Esophagus muscularis mucosa (tissue), 4 donors: ENCODE measurements at regions not wholly inside any gene's neighbourhood (a gene's known extent, or its start where the extent isn't known, plus 50 kb on each side); places are given as distances from the start of the nearest gene placed in this dataset.
"Not testable (repeated sequence)": the region's sequence is repeated elsewhere in the genome, so short reads cannot be mapped to it uniquely, and the experiment has no call there.

Source experiments
- DNase-seq: peaks from one replicate; pipeline ENCODE4 v3.0.0-alpha.2; 2017; ENCODE audit errors: extremely low spot score
- H3K27ac ChIP-seq, 4 donors: fragments of 200-600 bp; sonication (generic); replicated peaks in 1 of 4; 1 replicate in 3 of 4; 2 replicates in 1 of 4; pipeline ENCODE4 v1.5.1; 2016 to 2019; ENCODE audit warnings: mild to moderate bottlenecking in 1 of 4
- H3K27me3 ChIP-seq, 4 donors: fragments of 200-600 bp; sonication (generic); one replicate each; pipeline versions ENCODE4 v1.5.1 to v1.6.0; 2016 to 2019
- H3K36me3 ChIP-seq, 4 donors: fragments of 200-600 bp; sonication (generic); one replicate each; pipeline ENCODE4 v1.5.1; 2016 to 2019
- H3K4me1 ChIP-seq, 4 donors: fragments of 200-600 bp; sonication (generic); one replicate each; pipeline ENCODE4 v1.5.1; 2016 to 2019
- H3K4me3 ChIP-seq, 4 donors: fragments of 200-600 bp; sonication (generic); 1 replicate in 2 of 4; 2 replicates in 2 of 4; pipeline ENCODE4 v1.5.1; 2016 to 2019; ENCODE audit warnings: mild to moderate bottlenecking in 4 of 4, moderate library complexity in 1 of 4
- H3K9me3 ChIP-seq, 4 donors: fragments of 200-600 bp; sonication (generic); 1 replicate in 3 of 4; 2 replicates in 1 of 4; pipeline ENCODE4 v1.5.1; 2016 to 2019
- CTCF ChIP-seq, 3 experiments: fragments of 200-600 bp in 2 of 3; fragments of 450-650 bp in 1 of 3; sonication (generic) in 2 of 3; IDR thresholded peaks; one replicate each; pipeline ENCODE4 v1.5.1; 2017 to 2019; ENCODE audit warnings: antibody characterized with exemption in 3 of 3, mild to moderate bottlenecking in 2 of 3, moderate library complexity in 1 of 3
- EP300 ChIP-seq: sonication (generic); formaldehyde crosslinking; IDR thresholded peaks from one replicate; pipeline ENCODE4 v1.6.1; 2017; ENCODE audit warnings: antibody characterized with exemption
- POLR2A ChIP-seq: fragments of 450-650 bp; IDR thresholded peaks from one replicate; pipeline ENCODE4 v1.6.1; 2017; ENCODE audit warnings: antibody characterized with exemption, moderate library complexity, mild to moderate bottlenecking, low read depth
- POLR2AphosphoS5 ChIP-seq, 2 donors: sonication (generic); formaldehyde crosslinking; IDR thresholded peaks; one replicate each; pipeline ENCODE4 v1.6.1; 2017; ENCODE audit warnings: antibody characterized with exemption in 2 of 2
- WGBS: methylation state at CpG from one replicate; pipeline ENCODE4 v1.1.5; 2018; 5-methylcytosine and 5-hydroxymethylcytosine counted together
- intact Hi-C: fragments of 100-400 bp; cut with DNase I; formaldehyde crosslinking; loops from one replicate; pipeline ENCODE4 v1.15.1; 2023

- Histone ChIP-seq H3K27me3 (no peaks in the 10 kb centered on the region), H3K4me3 (no peak overlapping the region), H3K4me1 (peaks cover 0 to 16% (median 0%) of the 10 kb centered on the region in 4 donors), H3K9me3 (no peaks in the 10 kb centered on the region), H3K36me3 (no peaks in the 10 kb centered on the region), H3K27ac (no peak overlapping the region)
- TF ChIP-seq EP300: no peak
- TF ChIP-seq POLR2A: no peak
- no peak for TF ChIP-seq CTCF (IDR thresholded peaks at IDR 0.05)
- TF ChIP-seq POLR2AphosphoS5 (IDR thresholded peaks at IDR 0.05): no peak
- no peak for DNase-seq
- intact Hi-C loops: no loop called here
These were observed 131.7 kb upstream of the INTU start for GRCh38 chr4:127501103-127501502.

GRCh38 chr4:127503111-127503510 is 129.6 kb upstream of the INTU start:
- no peak overlapping the region for H3K4me3 ChIP-seq
- peaks cover 0 to 16% (median 0%) of the 10 kb centered on the region in 4 donors for H3K4me1 ChIP-seq
- WGBS: 76% methylated on average over 2 of the region's 2 CpGs
- DNase-seq: no peak
- H3K27ac ChIP-seq: no peak overlapping the region
- intact Hi-C loops: no loop called here
- no peaks in the 10 kb centered on the region for H3K9me3 ChIP-seq
- TF ChIP-seq CTCF (IDR thresholded peaks at IDR 0.05) (no peak), POLR2AphosphoS5 (IDR thresholded peaks at IDR 0.05) (no peak), EP300 (no peak), POLR2A (no peak)
- H3K27me3 ChIP-seq: no peaks in the 10 kb centered on the region
- H3K36me3 ChIP-seq: no peaks in the 10 kb centered on the region

GRCh38 chr4:127505203-127505602 is 127.6 kb upstream of the INTU start:
- intact Hi-C loops: no loop called here
- no peaks in the 10 kb centered on the region for H3K9me3 ChIP-seq
- H3K27me3 ChIP-seq: no peaks in the 10 kb centered on the region
- no peak overlapping the region for H3K27ac ChIP-seq
- WGBS: 13% methylated on average over 1 of the region's 1 CpG
- peaks cover 0 to 16% (median 0%) of the 10 kb centered on the region in 4 donors for H3K4me1 ChIP-seq
- H3K36me3 ChIP-seq: no peaks in the 10 kb centered on the region
- DNase-seq: no peak
- TF ChIP-seq CTCF (IDR thresholded peaks at IDR 0.05) (no peak), EP300 (no peak), POLR2A (no peak), POLR2AphosphoS5 (IDR thresholded peaks at IDR 0.05) (no peak)
- no peak overlapping the region for H3K4me3 ChIP-seq

- H3K36me3 ChIP-seq: no peaks in the 10 kb centered on the region
- TF ChIP-seq EP300: no peak
- no peak for TF ChIP-seq POLR2A
- TF ChIP-seq POLR2AphosphoS5 (IDR thresholded peaks at IDR 0.05): no peak
- no peak for TF ChIP-seq CTCF (IDR thresholded peaks at IDR 0.05)
- no peak overlapping the region for H3K4me3 ChIP-seq
- intact Hi-C loops: no loop called here
- 62% methylated on average over 1 of the region's 1 CpG for WGBS
- H3K27me3 ChIP-seq: no peaks in the 10 kb centered on the region
- H3K4me1 ChIP-seq: peaks cover 0 to 9% (median 0%) of the 10 kb centered on the region in 4 donors
- DNase-seq: no peak
- H3K27ac ChIP-seq: no peak overlapping the region
- H3K9me3 ChIP-seq: no peaks in the 10 kb centered on the region
These were observed 126.5 kb upstream of the INTU start for GRCh38 chr4:127506283-127506682.

GRCh38 chr4:127509155-127509554 is 123.6 kb upstream of the INTU start:
- no peak overlapping the region for H3K27ac ChIP-seq
- WGBS: 28% methylated on average over 1 of the region's 1 CpG
- TF ChIP-seq CTCF (IDR thresholded peaks at IDR 0.05) (no peak), POLR2A (no peak), EP300 (no peak), POLR2AphosphoS5 (IDR thresholded peaks at IDR 0.05) (no peak)
- no peaks in the 10 kb centered on the region for H3K9me3 ChIP-seq
- intact Hi-C loops: no loop called here
- H3K36me3 ChIP-seq: no peaks in the 10 kb centered on the region
- H3K27me3 ChIP-seq: no peaks in the 10 kb centered on the region
- peaks cover 0 to 7% (median 0%) of the 10 kb centered on the region in 4 donors for H3K4me1 ChIP-seq
- no peak overlapping the region for H3K4me3 ChIP-seq
- no peak for DNase-seq

GRCh38 chr4:127512672-127513071 is 120.1 kb upstream of the INTU start:
- DNase-seq, H3K4me1 ChIP-seq, H3K27ac ChIP-seq, H3K4me3 ChIP-seq, H3K27me3 ChIP-seq, intact Hi-C loops, H3K36me3 ChIP-seq, H3K9me3 ChIP-seq: not testable (repeated sequence)
- WGBS: 87% methylated on average over 3 of the region's 3 CpGs

GRCh38 chr4:127515259-127515658 is 117.5 kb upstream of the INTU start:
- DNase-seq, H3K27me3 ChIP-seq, H3K4me1 ChIP-seq, H3K36me3 ChIP-seq, H3K27ac ChIP-seq, H3K4me3 ChIP-seq, intact Hi-C loops, H3K9me3 ChIP-seq: not testable (repeated sequence)
- WGBS: 90% methylated on average over 7 of the region's 7 CpGs
